B cell (primary cell): ENCODE measurements at regions not wholly inside any gene's neighbourhood (a gene's known extent, or its start where the extent isn't known, plus 50 kb on each side); places are given as distances from the start of the nearest gene placed in this dataset.

Experiments used
- ATAC-seq: fragments of 200-7000 bp; cut with Tn5 transposase; one replicate; pipeline ENCODE4 v1.10.0; 2021; ENCODE audit warnings: low read depth, mild to moderate bottlenecking, moderate number of reproducible peaks, moderate library complexity
- CTCF ChIA-PET: fragments of 350-600 bp; sonication (Branson Sonifier 250); formaldehyde crosslinking; loops from one replicate; lab custom pipeline; 2021; ENCODE audit warnings: antibody characterized with exemption, inconsistent platforms; lab: Charles Lee
- POLR2A ChIA-PET: fragments of 350-600 bp; sonication (Branson Sonifier 250); formaldehyde crosslinking; loops from one replicate; lab custom pipeline; 2021; ENCODE audit warnings: antibody characterized with exemption; lab: Charles Lee
- DNase-seq: peaks from one replicate; pipeline ENCODE4 v3.0.0; 2013
- H2AFZ ChIP-seq: 2 replicates; pipeline ENCODE4 v1.6.1; 2012; ENCODE audit warnings: mild to moderate bottlenecking, low read depth, low read length; ENCODE audit not compliant: insufficient read depth, poor library complexity, severe bottlenecking
- H3K27ac ChIP-seq, 2 donors: 1 replicate in 1 of 2; 2 replicates in 1 of 2; pipeline ENCODE4 v1.5.1; 2012 to 2013; ENCODE audit warnings: low read length in 2 of 2, mild to moderate bottlenecking in 2 of 2, moderate library complexity in 1 of 2
- H3K27me3 ChIP-seq, 4 experiments: fragments of 200-600 bp in 1 of 4; sonication (generic) in 1 of 4; replicated peaks in 1 of 4; 1 replicate in 2 of 4; 2 replicates in 2 of 4; pipeline versions ENCODE4 v1.6.1 to v1.7.0; 2013 to 2016; ENCODE audit warnings: low read length in 3 of 4, mild to moderate bottlenecking in 2 of 4, mixed read lengths in 1 of 4, moderate library complexity in 1 of 4; ENCODE audit not compliant: insufficient read depth in 4 of 4, control insufficient read depth in 3 of 4; ENCODE audit errors: control extremely low read depth in 1 of 4
- H3K36me3 ChIP-seq, 2 experiments: replicated peaks in 1 of 2; 1 replicate in 1 of 2; 2 replicates in 1 of 2; pipeline versions ENCODE4 v1.6.1 to v1.7.1; 2013; ENCODE audit warnings: low read length in 1 of 2; ENCODE audit not compliant: insufficient read depth in 2 of 2, control insufficient read depth in 1 of 2; ENCODE audit errors: control extremely low read depth in 1 of 2, extremely low read depth in 1 of 2
- H3K4me1 ChIP-seq, 2 donors: fragments of 200-600 bp in 1 of 2; sonication (generic) in 1 of 2; 1 replicate in 1 of 2; 2 replicates in 1 of 2; pipeline versions ENCODE4 v1.5.1 to v1.6.1; 2013 to 2017; ENCODE audit warnings: low read length in 2 of 2; ENCODE audit not compliant: control insufficient read depth in 2 of 2, insufficient read depth in 2 of 2
- H3K4me2 ChIP-seq: replicated peaks from 2 replicates; pipeline ENCODE3; 2012; ENCODE audit warnings: mild to moderate bottlenecking, low read depth, low read length; ENCODE audit not compliant: poor library complexity, severe bottlenecking
- H3K4me3 ChIP-seq, 5 experiments: fragments of 200-600 bp in 1 of 5; sonication (generic) in 1 of 5; 1 replicate in 3 of 5; 2 replicates in 2 of 5; pipeline versions ENCODE4 v1.5.1 to v1.7.0; 2011 to 2016; ENCODE audit warnings: low read length in 4 of 5, mild to moderate bottlenecking in 4 of 5, low read depth in 2 of 5, control low read depth in 1 of 5, moderate library complexity in 1 of 5; ENCODE audit not compliant: insufficient read depth in 1 of 5; ENCODE audit errors: control extremely low read depth in 1 of 5, extremely low read depth in 1 of 5
- H3K79me2 ChIP-seq: fragments of 200-600 bp; sonication (generic); one replicate; pipeline ENCODE4 v1.6.0; 2016; ENCODE audit warnings: low read length; ENCODE audit not compliant: control insufficient read depth, insufficient read depth
- H3K9ac ChIP-seq: fragments of 200-600 bp; sonication (generic); 2 replicates; pipeline ENCODE4 v1.6.1; 2017; ENCODE audit warnings: mild to moderate bottlenecking, low read length, moderate library complexity
- H3K9me3 ChIP-seq, 3 donors: one replicate each; pipeline versions ENCODE4 v1.6.1 to v1.7.1; 2013; ENCODE audit warnings: low read length in 2 of 3; ENCODE audit not compliant: control insufficient read depth in 2 of 3, insufficient read depth in 1 of 3; ENCODE audit errors: control extremely low read depth in 1 of 3
- H4K20me1 ChIP-seq: 2 replicates; pipeline ENCODE4 v1.6.0; 2012; ENCODE audit warnings: mild to moderate bottlenecking, low read length; ENCODE audit not compliant: insufficient read depth, control insufficient read depth, poor library complexity, severe bottlenecking
- H3K27ac Mint-ChIP-seq: one replicate; pipeline ENCODE4 v1.8.0; 2021; ENCODE audit warnings: mixed read lengths
- H3K27me3 Mint-ChIP-seq: one replicate; pipeline ENCODE4 v1.8.0; 2021; ENCODE audit warnings: mixed read lengths
- H3K4me1 Mint-ChIP-seq: one replicate; pipeline ENCODE4 v1.8.0; 2021; ENCODE audit warnings: mixed read lengths
- H3K4me3 Mint-ChIP-seq: one replicate; pipeline ENCODE4 v1.8.0; 2021; ENCODE audit warnings: mixed read lengths
- H3K9me3 Mint-ChIP-seq: one replicate; pipeline ENCODE4 v1.8.0; 2022; ENCODE audit warnings: mixed read lengths; ENCODE audit not compliant: insufficient read depth
- CTCF ChIP-seq: fragments of 200-600 bp; IDR thresholded peaks from one replicate; pipeline ENCODE4 v1.8.0; 2022; ENCODE audit warnings: antibody characterized with exemption, mild to moderate bottlenecking
- EZH2 ChIP-seq: IDR thresholded peaks from 2 replicates; pipeline ENCODE4 v1.6.1; 2012; ENCODE audit warnings: borderline replicate concordance, low read depth, mild to moderate bottlenecking, moderate library complexity, low read length; ENCODE audit not compliant: insufficient read depth, poor library complexity, severe bottlenecking
- WGBS: methylation state at CpG from one replicate; pipeline ENCODE4 v1.1.5; 2013; ENCODE audit warnings: missing lambda C conversion rate; ENCODE audit not compliant: insufficient coverage; 5-methylcytosine and 5-hydroxymethylcytosine counted together
- intact Hi-C: fragments of 100-400 bp; cut with micrococcal nuclease; formaldehyde crosslinking; loops from one replicate; pipeline ENCODE4 v1.10.0; 2022

GRCh38 chr15:38888701-38889221, 324.1 kb upstream of the RASGRP1 start:
- ChIA-PET CTCF (interaction anchor here (1.5 kb wide), 1 partner anchor 11 kb away, joined by 4 read pairs; no protein-coding TSS in a partner anchor), POLR2A (no interaction called here)
- ATAC-seq (no peak), DNase-seq (no peak)
- Histone ChIP-seq H3K4me1 (no peaks in the 10 kb centered on the region), H4K20me1 (no peaks in the 10 kb centered on the region), H3K4me2 (no peak overlapping the region), H3K79me2 (no peaks in the 10 kb centered on the region), H3K27me3 (no peaks in the 10 kb centered on the region), H3K9ac (no peak overlapping the region), H3K4me3 (no peak overlapping the region), H3K27ac (no peak overlapping the region), H2AFZ (no peak overlapping the region), H3K9me3 (no peaks in the 10 kb centered on the region), H3K36me3 (no peaks in the 10 kb centered on the region)
- H3K4me1 Mint-ChIP-seq: no peaks in the 10 kb centered on the region
- no peaks in the 10 kb centered on the region for H3K9me3 Mint-ChIP-seq
- no peak overlapping the region for H3K27ac Mint-ChIP-seq
- no peak overlapping the region for H3K4me3 Mint-ChIP-seq
- TF ChIP-seq EZH2: no peak
- no peak for TF ChIP-seq CTCF
- 83% methylated on average over 3 of the region's 5 CpGs for WGBS
- intact Hi-C loops: no loop called here
- H3K27me3 Mint-ChIP-seq: peaks cover 14% of the 10 kb centered on the region

- Histone ChIP-seq H3K4me3 (no peak overlapping the region), H3K36me3 (no peaks in the 10 kb centered on the region), H3K27me3 (no peaks in the 10 kb centered on the region), H4K20me1 (no peaks in the 10 kb centered on the region), H3K9ac (no peak overlapping the region), H3K79me2 (no peaks in the 10 kb centered on the region), H2AFZ (no peak overlapping the region), H3K9me3 (no peaks in the 10 kb centered on the region), H3K4me2 (no peak overlapping the region), H3K4me1 (no peaks in the 10 kb centered on the region), H3K27ac (no peak overlapping the region)
- intact Hi-C loops: no loop called here
- CTCF ChIA-PET: no interaction called here
- peaks cover 11% of the 10 kb centered on the region for H3K27me3 Mint-ChIP-seq
- DNase-seq (no peak), ATAC-seq (no peak)
- no peak overlapping the region for H3K4me3 Mint-ChIP-seq
- no CpG with 5 or more reads among the region's 3 CpGs for WGBS
- TF ChIP-seq EZH2 (no peak), CTCF (no peak)
- POLR2A ChIA-PET: no interaction called here
- H3K4me1 Mint-ChIP-seq: no peaks in the 10 kb centered on the region
- no peaks in the 10 kb centered on the region for H3K9me3 Mint-ChIP-seq
- no peak overlapping the region for H3K27ac Mint-ChIP-seq
Measured at GRCh38 chr15:38890194-38890593, 325.6 kb upstream of the RASGRP1 start.
